Epithelial cell of esophagus (primary cell): ENCODE measurements at regions not wholly inside any gene's neighbourhood (a gene's known extent, or its start where the extent isn't known, plus 50 kb on each side); places are given as distances from the start of the nearest gene placed in this dataset.

ENCODE experiments used
- DNase-seq: peaks from one replicate; pipeline ENCODE4 v3.0.0; 2010; ENCODE audit warnings: low read depth
- H3K4me3 ChIP-seq: 2 replicates; pipeline ENCODE4 v1.5.1; 2011; ENCODE audit warnings: mild to moderate bottlenecking, low read length, control low read depth
- CTCF ChIP-seq: IDR thresholded peaks from 2 replicates; pipeline ENCODE4 v1.5.1; 2011; ENCODE audit warnings: low read depth, mild to moderate bottlenecking, low read length, control low read depth, inconsistent platforms; ENCODE audit not compliant: insufficient read depth; ENCODE audit errors: missing control alignments

DNA sequence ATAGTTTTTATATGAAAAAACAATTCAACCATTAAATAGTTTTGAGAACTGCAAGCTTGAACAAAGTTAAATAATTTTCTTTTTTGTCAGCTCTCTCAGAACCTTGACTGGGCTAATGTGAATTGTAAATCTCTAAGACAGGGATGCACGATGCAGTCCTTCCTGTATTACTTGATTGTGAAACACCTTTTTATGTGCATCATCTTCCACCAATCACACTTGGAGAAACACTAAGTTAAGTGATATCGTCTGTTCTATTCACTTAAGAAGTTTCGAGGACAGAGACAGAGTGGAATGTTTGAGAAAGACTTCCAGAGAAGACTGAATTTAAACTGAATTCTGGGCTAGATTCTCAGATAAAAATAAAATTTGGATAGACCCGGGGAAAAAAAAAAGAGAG, 238.2 kb downstream of the MREG start:
- TF ChIP-seq CTCF: no peak
- DNase-seq: peak; percentile 26

DNA sequence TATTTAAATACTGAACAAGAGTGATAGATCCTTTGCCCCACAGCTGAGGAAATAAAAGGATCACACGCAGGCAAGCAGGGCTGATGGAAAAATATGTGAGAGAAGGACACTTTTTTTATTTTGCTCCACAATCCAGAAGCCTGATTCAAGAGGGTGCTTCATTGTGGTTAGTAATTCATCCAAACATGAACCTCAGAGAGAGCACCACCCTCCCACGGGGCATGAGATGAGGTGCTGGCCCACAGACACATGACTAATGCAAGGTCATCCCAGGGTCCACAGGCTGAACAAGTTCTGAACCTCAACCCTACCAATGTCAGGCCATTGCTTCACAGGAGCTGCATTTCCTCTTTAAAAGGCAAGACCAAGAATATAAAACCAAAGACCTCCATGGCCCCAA, 239.6 kb downstream of the MREG start:
- TF ChIP-seq CTCF: no peak
- H3K4me3 ChIP-seq: no peak overlapping the region
- DNase-seq: peak; percentile 68

More for the DNA sequence above, 238.2 kb downstream of the MREG start:
- H3K4me3 ChIP-seq: no peak overlapping the region

GRCh38 chr2:215772634-215773563, 240.5 kb downstream of the MREG start:
- H3K4me3 ChIP-seq: no peak overlapping the region
- DNase-seq: no peak
- TF ChIP-seq CTCF: no peak

DNA sequence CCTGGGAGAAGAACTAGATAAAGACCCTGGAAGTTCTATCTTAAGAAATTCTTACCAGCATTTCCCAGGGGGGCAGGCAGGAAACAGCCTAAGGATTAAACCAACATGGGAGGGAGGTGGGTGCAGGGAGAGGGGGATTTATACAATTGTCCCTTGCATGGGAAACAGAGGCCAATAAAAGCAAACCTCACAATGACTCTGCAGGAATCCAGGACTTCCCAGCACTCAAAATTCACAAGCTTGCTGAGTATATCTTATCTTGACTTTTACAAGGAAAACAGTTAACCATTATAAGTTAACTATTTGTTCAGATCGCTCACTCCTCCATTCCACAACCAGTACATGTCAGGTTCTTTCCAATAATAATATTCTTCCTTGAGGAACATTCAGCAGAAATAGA, 241.3 kb downstream of the MREG start:
- H3K4me3 ChIP-seq: no peak overlapping the region
- TF ChIP-seq CTCF: no peak
- DNase-seq: no peak

DNA sequence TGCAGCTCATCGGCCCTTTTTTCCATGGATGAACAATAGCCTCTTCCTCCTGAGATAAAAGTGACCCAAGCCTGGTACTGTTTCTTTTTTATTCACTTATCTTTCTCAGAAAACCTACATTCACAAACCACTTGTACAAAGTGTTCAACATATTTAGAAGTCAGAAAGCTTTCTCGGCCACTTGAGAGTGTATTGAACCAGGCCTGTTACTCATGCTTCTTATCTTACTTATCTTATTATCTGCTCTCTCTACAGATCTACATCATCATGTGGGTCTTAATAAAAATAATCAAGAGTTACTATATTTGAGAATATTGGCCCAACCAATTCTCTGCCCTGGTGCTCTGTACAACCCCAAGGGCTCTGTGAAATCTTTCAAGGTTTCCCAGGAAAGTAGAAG, 242.1 kb downstream of the MREG start:
- no peak for TF ChIP-seq CTCF
- no peak for DNase-seq
- H3K4me3 ChIP-seq: no peak overlapping the region

- H3K4me3 ChIP-seq: no peak overlapping the region
- no peak for TF ChIP-seq CTCF
- no peak for DNase-seq
These were observed 242.7 kb downstream of the MREG start for GRCh38 chr2:215770668-215771067.

DNA sequence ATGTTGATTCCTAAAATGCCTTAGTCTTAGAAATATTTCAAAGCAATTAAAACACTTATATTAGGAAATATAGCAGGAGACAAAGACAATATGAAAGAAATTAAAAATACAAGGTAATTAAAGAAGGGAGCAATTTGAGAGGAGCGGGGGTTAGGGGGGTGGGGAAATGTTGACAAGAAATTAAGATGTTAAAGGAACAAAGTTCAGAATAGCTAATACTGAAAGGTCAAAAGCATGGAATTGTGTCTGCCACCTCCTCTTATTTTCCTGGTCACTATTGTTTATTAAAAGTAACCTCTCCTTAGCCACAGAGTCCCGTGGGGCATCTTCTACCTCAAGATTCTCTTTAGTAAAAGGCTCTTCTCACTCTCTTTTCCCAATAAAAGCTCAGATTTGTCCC, 244.1 kb downstream of the MREG start:
- TF ChIP-seq CTCF: no peak
- DNase-seq: no peak
- H3K4me3 ChIP-seq: no peak overlapping the region
